Kidney (tissue), 13 donors: ENCODE measurements at regions not wholly inside any gene's neighbourhood (a gene's known extent, or its start where the extent isn't known, plus 50 kb on each side); places are given as distances from the start of the nearest gene placed in this dataset.

Experiments
- DNase-seq, 5 donors: peaks; one replicate each; pipeline ENCODE4 v3.0.0-alpha.2; 2013 to 2020
- FAIRE-seq: peaks from 2 replicates; lab custom pipeline; 2012; peaks lifted over from hg19 to GRCh38; lab: Jason Lieb, UNC
- H3K27ac ChIP-seq, 2 donors: one replicate each; pipeline ENCODE4 v1.7.0; 2013; ENCODE audit warnings: low read depth in 2 of 2, low read length in 2 of 2, inconsistent platforms in 1 of 2
- H3K27me3 ChIP-seq: one replicate; pipeline ENCODE4 v1.7.1; 2013; ENCODE audit warnings: low read length, inconsistent platforms; ENCODE audit not compliant: control insufficient read depth, insufficient read depth
- H3K36me3 ChIP-seq, 3 donors: one replicate each; pipeline versions ENCODE4 v1.7.0 to v1.7.1; 2013; ENCODE audit warnings: low read length in 3 of 3, control low read depth in 1 of 3, inconsistent platforms in 1 of 3; ENCODE audit not compliant: insufficient read depth in 3 of 3, control insufficient read depth in 2 of 3
- H3K4me1 ChIP-seq, 3 donors: one replicate each; pipeline versions ENCODE4 v1.7.0 to v1.7.1; 2013; ENCODE audit warnings: low read length in 3 of 3, inconsistent platforms in 1 of 3, low read depth in 1 of 3; ENCODE audit not compliant: control insufficient read depth in 2 of 3, insufficient read depth in 2 of 3
- H3K4me3 ChIP-seq, 3 donors: one replicate each; pipeline versions ENCODE4 v1.7.0 to v1.8.1; 2013; ENCODE audit warnings: low read length in 3 of 3, control low read depth in 1 of 3, inconsistent platforms in 1 of 3
- H3K9ac ChIP-seq, 3 donors: one replicate each; pipeline versions ENCODE4 v1.7.0 to v1.7.1; 2013; ENCODE audit warnings: low read length in 3 of 3, control low read depth in 1 of 3, inconsistent platforms in 1 of 3
- H3K9me3 ChIP-seq, 3 donors: one replicate each; pipeline versions ENCODE4 v1.7.0 to v1.7.1; 2013; ENCODE audit warnings: low read length in 3 of 3, control low read depth in 1 of 3, inconsistent platforms in 1 of 3; ENCODE audit not compliant: control insufficient read depth in 2 of 3, insufficient read depth in 1 of 3
- intact Hi-C: fragments of 100-400 bp; cut with DNase I; formaldehyde crosslinking; loops from one replicate; pipeline ENCODE4 v1.11.1; 2022
- TF ChIP-seq, protein P1 (sequence below): IDR thresholded peaks from 3 replicates; pipeline ENCODE4 v1.5.1; 2012; ENCODE audit warnings: mild to moderate bottlenecking, moderate library complexity, borderline replicate concordance; ENCODE audit not compliant: insufficient read depth; ENCODE audit errors: extremely low read depth
- donor health status: control.
- donor health status: control.
- donor health status: control.
- donor health status: control.
- donor health status: control.
- donor health status: DM: yes; HTN: yes; CAD: no.
- donor health status: Normal renal cell carcinoma (clear cell type).

DNA sequence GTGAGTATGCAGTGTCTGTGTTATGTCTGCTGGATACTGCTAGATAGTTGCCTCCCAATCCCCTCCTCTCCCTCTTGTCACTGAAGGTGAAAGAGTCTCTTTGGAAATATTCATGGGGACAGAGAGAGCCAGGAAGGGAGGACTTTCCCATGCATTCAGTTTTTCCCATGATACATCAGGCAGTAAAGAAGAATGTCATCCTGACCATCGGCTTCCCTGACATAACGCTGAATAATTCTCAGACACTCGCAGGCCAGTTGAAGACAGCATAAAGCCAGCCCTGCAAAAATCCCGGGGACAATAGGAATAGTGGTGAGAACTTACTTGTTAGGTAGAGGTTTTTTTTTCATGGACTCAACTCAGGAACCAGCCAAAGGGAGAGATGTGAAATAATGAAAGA, 58.1 kb downstream of the KLF4 start:
- no peaks in the 10 kb centered on the region for H3K4me1 ChIP-seq
- DNase-seq = no peak
- intact Hi-C loops = no loop called here
- no peak for FAIRE-seq
- TF ChIP-seq, protein P1, sequence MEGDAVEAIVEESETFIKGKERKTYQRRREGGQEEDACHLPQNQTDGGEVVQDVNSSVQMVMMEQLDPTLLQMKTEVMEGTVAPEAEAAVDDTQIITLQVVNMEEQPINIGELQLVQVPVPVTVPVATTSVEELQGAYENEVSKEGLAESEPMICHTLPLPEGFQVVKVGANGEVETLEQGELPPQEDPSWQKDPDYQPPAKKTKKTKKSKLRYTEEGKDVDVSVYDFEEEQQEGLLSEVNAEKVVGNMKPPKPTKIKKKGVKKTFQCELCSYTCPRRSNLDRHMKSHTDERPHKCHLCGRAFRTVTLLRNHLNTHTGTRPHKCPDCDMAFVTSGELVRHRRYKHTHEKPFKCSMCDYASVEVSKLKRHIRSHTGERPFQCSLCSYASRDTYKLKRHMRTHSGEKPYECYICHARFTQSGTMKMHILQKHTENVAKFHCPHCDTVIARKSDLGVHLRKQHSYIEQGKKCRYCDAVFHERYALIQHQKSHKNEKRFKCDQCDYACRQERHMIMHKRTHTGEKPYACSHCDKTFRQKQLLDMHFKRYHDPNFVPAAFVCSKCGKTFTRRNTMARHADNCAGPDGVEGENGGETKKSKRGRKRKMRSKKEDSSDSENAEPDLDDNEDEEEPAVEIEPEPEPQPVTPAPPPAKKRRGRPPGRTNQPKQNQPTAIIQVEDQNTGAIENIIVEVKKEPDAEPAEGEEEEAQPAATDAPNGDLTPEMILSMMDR = no peak
- no peak overlapping the region for H3K9ac ChIP-seq
- no peak overlapping the region for H3K27ac ChIP-seq
- no peak overlapping the region for H3K4me3 ChIP-seq
- no peaks in the 10 kb centered on the region for H3K36me3 ChIP-seq
- H3K27me3 ChIP-seq = no peaks in the 10 kb centered on the region
- no peaks in the 10 kb centered on the region for H3K9me3 ChIP-seq

DNA sequence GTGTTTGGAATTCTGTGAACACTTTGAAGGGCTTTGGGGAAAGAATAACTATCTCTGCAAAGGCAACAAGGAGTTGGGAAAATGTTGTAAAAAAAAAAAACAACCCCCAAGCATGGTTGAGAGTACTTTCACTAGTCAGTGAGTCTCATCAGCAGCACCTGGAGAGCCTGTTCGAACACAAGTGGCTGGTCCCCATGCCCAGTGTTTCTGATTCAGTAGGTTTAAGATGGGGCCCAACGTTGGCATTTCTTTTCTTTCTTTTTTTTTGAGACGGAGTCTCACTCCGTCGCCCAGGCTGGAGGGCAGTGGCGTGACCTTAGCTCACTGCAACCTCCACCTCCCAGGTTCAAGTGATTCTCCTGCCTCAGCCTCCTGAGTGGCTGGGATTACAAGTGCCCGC, 59.5 kb downstream of the KLF4 start:
- no peak overlapping the region for H3K27ac ChIP-seq
- H3K9ac ChIP-seq = no peak overlapping the region
- intact Hi-C loops = no loop called here
- DNase-seq (no peak), FAIRE-seq (no peak)
- H3K27me3 ChIP-seq = no peaks in the 10 kb centered on the region
- TF ChIP-seq, protein P1 = no peak
- no peaks in the 10 kb centered on the region for H3K9me3 ChIP-seq
- H3K4me3 ChIP-seq = no peak overlapping the region
- no peaks in the 10 kb centered on the region for H3K36me3 ChIP-seq
- no peaks in the 10 kb centered on the region for H3K4me1 ChIP-seq

DNA sequence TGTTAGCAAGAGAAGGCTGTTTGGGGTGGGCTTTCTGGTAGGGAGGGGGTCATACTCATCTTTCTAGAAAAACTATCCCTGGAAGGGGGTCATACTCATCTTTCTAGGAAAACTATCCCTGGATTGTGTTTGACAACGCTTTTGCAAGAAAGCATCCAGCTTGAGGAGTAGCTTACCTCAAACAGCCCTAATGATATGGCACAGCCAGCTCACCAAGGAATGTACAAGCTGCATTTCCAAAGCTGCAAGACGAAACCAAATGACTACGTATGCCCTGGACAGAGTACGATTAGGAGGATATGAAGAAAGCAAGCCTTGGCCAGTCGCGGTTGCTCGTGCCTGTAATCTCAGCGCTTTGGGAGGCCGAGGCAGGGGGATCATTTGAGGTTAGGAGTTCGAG, 63.4 kb downstream of the KLF4 start:
- TF ChIP-seq, protein P1 = no peak
- DNase-seq = no peak
- intact Hi-C loops = no loop called here
- H3K4me1 ChIP-seq = no peaks in the 10 kb centered on the region
- no peaks in the 10 kb centered on the region for H3K9me3 ChIP-seq
- H3K9ac ChIP-seq = no peak overlapping the region
- H3K27me3 ChIP-seq = no peaks in the 10 kb centered on the region
- no peak overlapping the region for H3K4me3 ChIP-seq
- no peak for FAIRE-seq
- H3K27ac ChIP-seq = no peak overlapping the region
- H3K36me3 ChIP-seq = no peaks in the 10 kb centered on the region
